SK-N-MC (cell line): ENCODE measurements at regions not wholly inside any gene's neighbourhood (a gene's known extent, or its start where the extent isn't known, plus 50 kb on each side); places are given as distances from the start of the nearest gene placed in this dataset.

Experiments
- DNase-seq: peaks from one replicate; pipeline ENCODE4 v3.0.0-alpha.2; 2011; ENCODE audit warnings: low read depth, low spot score
- H3K27ac ChIP-seq: fragments of 200-600 bp; sonication (generic); 2 replicates; pipeline ENCODE4 v1.5.1; 2016; ENCODE audit warnings: mixed run types
- H3K36me3 ChIP-seq: fragments of 200-600 bp; sonication (generic); 2 replicates; pipeline ENCODE4 v1.6.1; 2017; ENCODE audit warnings: antibody characterized with exemption, low read length, mixed read lengths; ENCODE audit not compliant: insufficient read depth
- H3K4me3 ChIP-seq: fragments of 200-600 bp; sonication (generic); 2 replicates; pipeline ENCODE4 v1.5.1; 2016
- H3K9ac ChIP-seq: fragments of 200-600 bp; sonication (generic); 2 replicates; pipeline ENCODE4 v1.8.0; 2017; ENCODE audit warnings: mixed run types, mixed read lengths; ENCODE audit not compliant: insufficient read length
- H3K9me3 ChIP-seq: fragments of 200-600 bp; sonication (generic); 2 replicates; pipeline ENCODE4 v1.6.1; 2017; ENCODE audit warnings: low read depth, mild to moderate bottlenecking, antibody characterized with exemption, low read length, moderate library complexity, mixed read lengths
- EZH2 ChIP-seq: fragments of 200-600 bp; sonication (generic); IDR thresholded peaks from one replicate; pipeline ENCODE4 v1.6.1; 2017; ENCODE audit warnings: antibody characterized with exemption
- FOXP2 ChIP-seq: optimal IDR thresholded peaks from 2 replicates; pipeline ENCODE3; 2011; ENCODE audit warnings: mild to moderate bottlenecking, moderate library complexity; ENCODE audit not compliant: insufficient read depth; ENCODE audit errors: extremely low read length, control extremely low read depth
- POLR2AphosphoS5 ChIP-seq: IDR thresholded peaks from 2 replicates; pipeline ENCODE4 v1.6.1; 2012; ENCODE audit warnings: mild to moderate bottlenecking, low read depth, low read length, borderline replicate concordance

DNA sequence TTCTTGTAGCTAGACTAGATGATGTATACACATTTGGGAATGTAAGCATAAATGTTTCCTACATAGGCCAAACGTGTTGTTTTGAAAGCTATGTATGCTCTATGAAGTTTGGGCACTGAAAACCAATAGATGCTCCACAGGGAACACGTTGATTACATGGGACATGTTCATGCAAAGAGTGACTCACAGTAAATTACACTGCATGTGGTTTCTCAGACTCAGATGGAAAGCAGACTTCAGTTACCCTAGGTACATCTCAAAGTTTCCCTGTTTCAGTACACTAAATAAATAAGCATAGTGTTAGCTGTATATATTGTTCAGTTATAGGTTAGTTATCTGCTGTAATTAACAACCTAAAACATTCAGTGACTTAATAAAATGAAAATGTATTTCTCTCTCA lies 301.9 kb upstream of the RUNX1 start:
- H3K9ac ChIP-seq = no peak overlapping the region
- no peaks in the 10 kb centered on the region for H3K9me3 ChIP-seq
- no peak for DNase-seq

DNA sequence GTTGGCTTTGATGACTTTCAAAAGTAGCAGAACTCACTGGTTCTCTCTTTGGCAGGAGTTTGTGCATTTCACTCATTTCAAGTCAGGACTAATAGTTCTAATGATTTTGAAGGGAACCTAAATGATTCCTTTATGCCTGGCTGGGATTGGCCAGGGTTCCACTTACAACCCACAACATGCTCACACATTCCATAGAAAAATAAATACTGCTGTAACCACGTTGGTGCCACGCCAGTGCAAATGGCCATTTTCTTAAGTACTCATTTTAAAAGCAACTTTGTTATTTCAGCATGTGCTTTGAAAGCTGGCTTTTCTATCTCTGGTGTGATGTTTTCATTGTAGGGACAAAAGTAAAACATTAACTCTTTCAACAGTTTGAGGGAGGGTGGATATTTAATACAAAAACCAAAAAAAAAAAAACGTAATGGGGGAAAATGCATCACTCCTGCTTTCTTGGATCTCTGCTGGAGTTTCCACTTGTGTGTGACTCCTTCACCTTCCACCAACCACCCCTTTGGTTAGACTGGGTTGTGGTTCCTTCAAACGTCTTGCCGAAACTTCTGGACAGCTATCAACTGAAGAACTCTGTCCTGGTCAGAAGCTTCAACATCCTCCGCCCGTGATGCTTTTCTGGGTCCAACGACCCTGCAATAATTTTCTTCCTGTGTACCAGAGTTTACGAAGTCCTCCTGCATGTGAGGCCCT lies 300.4 kb upstream of the RUNX1 start:
- Histone ChIP-seq H3K27ac (no peak overlapping the region), H3K36me3 (no peaks in the 10 kb centered on the region), H3K9me3 (no peaks in the 10 kb centered on the region), H3K9ac (no peak overlapping the region), H3K4me3 (no peak overlapping the region)
- no peak for DNase-seq
- TF ChIP-seq EZH2 (no peak), FOXP2 (no peak), POLR2AphosphoS5 (no peak)

More for the DNA sequence above, 301.9 kb upstream of the RUNX1 start:
- TF ChIP-seq EZH2 (no peak), POLR2AphosphoS5 (no peak), FOXP2 (no peak)
- no peak overlapping the region for H3K27ac ChIP-seq
- no peak overlapping the region for H3K4me3 ChIP-seq
- no peaks in the 10 kb centered on the region for H3K36me3 ChIP-seq

DNA sequence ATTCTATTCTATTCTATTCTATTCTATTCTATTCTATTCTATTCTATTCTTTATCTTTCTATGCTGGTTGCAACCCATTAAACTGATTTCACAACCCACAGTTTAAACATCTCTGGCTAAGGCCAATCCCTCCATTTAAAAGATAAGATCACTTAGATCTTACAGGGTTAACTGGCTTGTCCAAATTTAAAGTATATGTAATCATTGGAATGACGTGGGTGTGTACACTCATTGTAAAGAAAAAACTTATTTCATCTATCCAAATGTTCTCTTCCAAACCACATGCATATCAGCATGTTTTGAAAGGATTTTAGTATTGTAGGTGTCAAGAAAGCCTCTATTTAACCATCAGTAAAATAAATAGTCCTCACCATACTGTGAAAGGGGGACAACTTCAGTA lies 299.6 kb upstream of the RUNX1 start:
- no peaks in the 10 kb centered on the region for H3K9me3 ChIP-seq
- H3K36me3 ChIP-seq = no peaks in the 10 kb centered on the region
- DNase-seq = no peak
- no peak overlapping the region for H3K27ac ChIP-seq
- TF ChIP-seq POLR2AphosphoS5 (no peak), FOXP2 (no peak), EZH2 (no peak)
- no peak overlapping the region for H3K4me3 ChIP-seq
- no peak overlapping the region for H3K9ac ChIP-seq

DNA sequence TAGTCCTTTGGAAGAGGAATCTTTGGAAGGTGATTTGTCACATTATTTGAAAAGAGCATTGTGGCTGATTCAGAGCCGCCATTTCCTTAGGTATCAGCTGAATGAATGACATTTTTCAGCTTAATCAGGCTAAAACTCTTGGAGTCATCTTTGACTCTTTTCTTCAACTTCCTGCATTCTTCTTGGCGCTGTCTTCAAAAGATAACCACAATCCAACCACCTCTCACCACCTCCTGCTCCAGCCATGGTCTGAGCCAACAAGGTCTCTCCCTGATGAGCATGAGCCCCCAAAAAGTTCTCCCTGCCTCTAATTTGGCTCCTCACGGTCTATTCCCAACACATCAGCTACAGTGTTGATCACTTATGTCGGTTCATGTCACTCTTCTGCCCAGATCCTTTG lies 297.6 kb upstream of the RUNX1 start:
- no peak overlapping the region for H3K9ac ChIP-seq
- H3K9me3 ChIP-seq = no peaks in the 10 kb centered on the region
- TF ChIP-seq EZH2 = no peak
- TF ChIP-seq FOXP2 = no peak
- no peak for TF ChIP-seq POLR2AphosphoS5
- no peak overlapping the region for H3K27ac ChIP-seq
- no peak overlapping the region for H3K4me3 ChIP-seq
- H3K36me3 ChIP-seq = no peaks in the 10 kb centered on the region
- no peak for DNase-seq

DNA sequence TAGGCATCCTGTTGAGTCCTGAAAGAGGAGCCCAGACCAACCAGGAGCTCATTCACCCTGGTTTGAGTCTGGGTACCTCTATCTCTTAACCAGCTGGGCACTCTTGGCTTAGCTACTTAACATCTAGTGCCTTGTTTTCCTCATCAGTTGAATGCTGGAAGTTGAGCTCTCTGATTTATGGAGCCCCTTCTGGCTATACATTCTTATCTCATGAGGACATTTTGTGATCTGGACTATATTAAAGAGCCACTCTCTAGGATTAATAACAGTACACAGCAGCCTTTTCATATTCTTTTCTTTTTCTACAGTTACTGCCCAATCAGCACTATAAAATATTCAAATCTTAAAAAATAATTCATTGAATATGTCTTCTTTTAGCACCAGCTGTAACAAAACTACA lies 296.9 kb upstream of the RUNX1 start:
- Histone ChIP-seq H3K27ac (no peak overlapping the region), H3K9ac (no peak overlapping the region), H3K36me3 (no peaks in the 10 kb centered on the region), H3K9me3 (no peaks in the 10 kb centered on the region), H3K4me3 (no peak overlapping the region)
- TF ChIP-seq EZH2 (no peak), FOXP2 (no peak), POLR2AphosphoS5 (no peak)
- DNase-seq = no peak

DNA sequence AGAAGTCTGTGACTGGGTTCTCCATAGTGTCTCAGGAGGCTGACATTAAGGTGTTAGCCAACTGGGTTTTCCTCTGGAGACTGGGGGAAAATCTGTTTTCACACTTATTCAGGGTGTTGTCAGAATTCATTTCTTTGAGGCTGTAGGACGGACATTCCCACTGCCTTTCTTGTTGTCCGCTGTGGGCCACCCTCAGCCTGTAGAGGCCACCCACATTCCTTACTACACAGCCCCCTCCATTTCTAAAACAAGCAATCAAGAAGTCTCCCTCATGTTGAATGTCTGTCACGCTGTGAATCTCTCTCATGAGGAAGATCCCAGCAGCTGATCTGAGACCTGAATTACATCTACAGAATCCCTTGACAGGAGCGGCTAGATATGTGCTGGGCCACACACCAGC lies 295.5 kb upstream of the RUNX1 start:
- H3K36me3 ChIP-seq = no peaks in the 10 kb centered on the region
- no peak for DNase-seq
- TF ChIP-seq EZH2 (no peak), FOXP2 (no peak), POLR2AphosphoS5 (no peak)
- H3K9me3 ChIP-seq = no peaks in the 10 kb centered on the region
- no peak overlapping the region for H3K9ac ChIP-seq
- no peak overlapping the region for H3K4me3 ChIP-seq
- H3K27ac ChIP-seq = no peak overlapping the region

DNA sequence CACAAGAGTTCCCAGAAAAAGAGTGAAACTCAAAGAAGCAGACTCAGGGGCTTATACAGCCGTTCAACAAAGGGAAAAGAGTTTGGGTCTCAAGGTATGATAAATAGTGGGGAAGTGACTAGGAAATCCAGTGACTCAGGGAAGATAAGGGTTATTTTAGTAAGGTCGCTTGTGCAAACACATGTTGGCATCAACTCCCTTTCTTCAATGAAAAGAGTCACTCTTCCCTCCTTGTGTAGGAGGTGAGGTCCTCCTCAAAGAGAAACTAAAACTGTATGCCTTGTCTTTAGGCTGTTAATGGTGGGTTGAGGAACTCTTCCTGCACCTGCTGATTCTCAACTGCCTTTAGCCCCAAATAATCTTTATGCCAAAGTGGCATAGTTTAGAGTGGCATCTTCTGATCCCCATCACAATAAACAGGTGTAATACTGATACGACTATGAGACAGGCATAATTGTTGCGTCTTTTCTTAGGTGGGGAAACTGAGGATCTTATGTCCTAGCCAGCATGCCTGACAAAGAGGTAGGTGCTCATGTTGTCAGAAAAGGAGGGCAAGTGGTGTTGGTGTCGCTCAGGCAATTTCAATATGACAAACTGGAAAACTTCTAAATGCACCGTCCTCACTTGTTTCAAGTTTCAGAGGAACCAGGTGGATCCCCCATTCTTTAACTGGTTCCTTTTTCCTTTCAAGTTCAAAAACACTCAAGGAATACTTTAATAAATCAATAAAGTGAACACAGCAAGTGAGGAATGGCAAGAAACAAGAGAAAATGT lies 294.1 kb upstream of the RUNX1 start:
- DNase-seq = no peak
- Histone ChIP-seq H3K9me3 (no peaks in the 10 kb centered on the region), H3K9ac (no peak overlapping the region), H3K4me3 (no peak overlapping the region), H3K27ac (no peak overlapping the region), H3K36me3 (no peaks in the 10 kb centered on the region)
- no peak for TF ChIP-seq POLR2AphosphoS5
- TF ChIP-seq EZH2 = no peak
- TF ChIP-seq FOXP2 = no peak

DNA sequence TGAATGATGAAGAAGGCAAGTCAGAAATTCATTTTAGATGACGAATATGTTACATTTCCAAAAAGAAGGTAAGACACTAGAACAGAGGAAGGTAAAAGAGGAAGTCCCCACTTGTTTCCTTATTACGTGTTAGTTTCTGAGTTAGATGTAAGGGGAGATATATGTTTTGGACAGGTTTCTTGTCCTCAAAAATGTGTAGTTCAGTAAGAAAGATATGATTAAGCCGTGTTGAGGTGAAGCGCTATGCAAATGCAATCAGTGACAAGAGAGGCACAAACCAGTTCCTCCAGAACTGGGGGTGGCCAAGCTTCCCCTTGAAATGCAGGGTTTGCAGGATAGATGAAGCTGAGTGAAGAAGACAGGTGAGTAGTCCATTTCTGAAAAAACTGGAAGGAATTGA lies 293.3 kb upstream of the RUNX1 start:
- no peak overlapping the region for H3K4me3 ChIP-seq
- no peak overlapping the region for H3K9ac ChIP-seq
- TF ChIP-seq FOXP2 (no peak), EZH2 (no peak), POLR2AphosphoS5 (no peak)
- H3K27ac ChIP-seq = no peak overlapping the region
- DNase-seq = no peak
- no peaks in the 10 kb centered on the region for H3K9me3 ChIP-seq
- no peaks in the 10 kb centered on the region for H3K36me3 ChIP-seq
